Caco-2 (cell line): ENCODE measurements at regions not wholly inside any gene's neighbourhood (a gene's known extent, or its start where the extent isn't known, plus 50 kb on each side); places are given as distances from the start of the nearest gene placed in this dataset.

Experiments used
- BruUV-seq: library from RNA; stranded (reverse); fragments of 400-500 nt; replicated peaks from 2 replicates; lab custom pipeline; 2021; lab: Mats Ljungman, UMichigan
- CTCF ChIA-PET: fragments of 300-600 bp; sonication (Branson Sonifier 250); formaldehyde crosslinking; loops from one replicate; lab custom pipeline; 2022; ENCODE audit warnings: antibody characterized with exemption; lab: Charles Lee
- POLR2A ChIA-PET: fragments of 300-600 bp; sonication (Branson Sonifier 250); formaldehyde crosslinking; loops from one replicate; lab custom pipeline; 2022; ENCODE audit warnings: antibody characterized with exemption; lab: Charles Lee
- DNase-seq, 2 experiments: peaks; one replicate each; pipeline versions ENCODE4 v3.0.0 to v3.0.0-alpha.2; 2020 to 2022
- H3K27me3 ChIP-seq: replicated peaks from 2 replicates; pipeline ENCODE4 v1.6.0; 2011; ENCODE audit warnings: low read length; ENCODE audit not compliant: control insufficient read depth, insufficient read depth
- H3K36me3 ChIP-seq: 2 replicates; pipeline ENCODE4 v1.5.1; 2011; ENCODE audit warnings: low read length; ENCODE audit not compliant: control insufficient read depth, insufficient read depth
- H3K4me1 ChIP-seq: fragments of 250-450 bp; sonication (Bioruptor Pico); 2 replicates; pipeline ENCODE4 v1.5.1; 2020; ENCODE audit warnings: mild to moderate bottlenecking
- H3K4me3 ChIP-seq: 2 replicates; pipeline ENCODE4 v1.5.1; 2011; ENCODE audit warnings: low read depth, mild to moderate bottlenecking, control low read depth, low read length
- H3K9me3 ChIP-seq: fragments of 250-450 bp; sonication (Bioruptor Pico); 2 replicates; pipeline ENCODE4 v1.5.1; 2020; ENCODE audit warnings: mild to moderate bottlenecking, moderate library complexity
- H3K27ac Mint-ChIP-seq: one replicate; pipeline ENCODE4 v1.8.0; 2022; ENCODE audit warnings: mixed read lengths; ENCODE audit not compliant: unreplicated experiment
- H3K27me3 Mint-ChIP-seq: one replicate; pipeline ENCODE4 v1.8.0; 2022; ENCODE audit warnings: mixed read lengths; ENCODE audit not compliant: insufficient read depth, unreplicated experiment
- H3K36me3 Mint-ChIP-seq: one replicate; pipeline ENCODE4 v1.8.0; 2022; ENCODE audit warnings: mild to moderate bottlenecking, mixed read lengths; ENCODE audit not compliant: insufficient read depth, unreplicated experiment
- H3K4me1 Mint-ChIP-seq: one replicate; pipeline ENCODE4 v1.8.0; 2022; ENCODE audit warnings: low read depth, mixed read lengths; ENCODE audit not compliant: unreplicated experiment
- H3K4me3 Mint-ChIP-seq: one replicate; pipeline ENCODE4 v1.8.0; 2022; ENCODE audit warnings: mild to moderate bottlenecking, moderate library complexity, mixed read lengths; ENCODE audit not compliant: unreplicated experiment
- H3K9me3 Mint-ChIP-seq: one replicate; pipeline ENCODE4 v1.8.0; 2022; ENCODE audit warnings: mixed read lengths; ENCODE audit not compliant: unreplicated experiment
- intact Hi-C: fragments of 100-400 bp; cut with micrococcal nuclease; formaldehyde crosslinking; loops from one replicate; pipeline ENCODE4 v1.10.0; 2022; ENCODE audit not compliant: unreplicated experiment
- TF ChIP-seq, protein P1 (sequence below), 2 experiments: fragments of 200-600 bp in 1 of 2; IDR thresholded peaks; 1 replicate in 1 of 2; 2 replicates in 1 of 2; pipeline versions ENCODE4 v1.5.1 to v1.8.0; 2011 to 2022; ENCODE audit warnings: antibody characterized with exemption in 1 of 2, control low read depth in 1 of 2, inconsistent platforms in 1 of 2, low read depth in 1 of 2, low read length in 1 of 2, mild to moderate bottlenecking in 1 of 2, moderate library complexity in 1 of 2; ENCODE audit not compliant: insufficient read depth in 1 of 2, severe bottlenecking in 1 of 2, unreplicated experiment in 1 of 2

- Mint-ChIP-seq H3K9me3 (peaks cover 9% of the 10 kb centered on the region), H3K36me3 (no peaks in the 10 kb centered on the region), H3K4me3 (peak overlapping the region; percentile 58), H3K4me1 (peaks cover 34% of the 10 kb centered on the region), H3K27ac (peak overlapping the region; percentile 56), H3K27me3 (no peaks in the 10 kb centered on the region)
- ChIA-PET CTCF (interaction anchor here (0.8 to 1.0 kb wide), 2 partner anchors 56 to 158 kb away, joined by 3 read pairs; no protein-coding TSS in a partner anchor), POLR2A (interaction anchor here (0.5 kb wide), 1 partner anchor 11 kb away, joined by 3 read pairs; no protein-coding TSS in a partner anchor)
- no peaks in the 10 kb centered on the region for H3K27me3 ChIP-seq
- no peaks in the 10 kb centered on the region for H3K36me3 ChIP-seq
- peaks cover 43% of the 10 kb centered on the region for H3K4me1 ChIP-seq
- no peaks in the 10 kb centered on the region for H3K9me3 ChIP-seq
- TF ChIP-seq, protein P1, sequence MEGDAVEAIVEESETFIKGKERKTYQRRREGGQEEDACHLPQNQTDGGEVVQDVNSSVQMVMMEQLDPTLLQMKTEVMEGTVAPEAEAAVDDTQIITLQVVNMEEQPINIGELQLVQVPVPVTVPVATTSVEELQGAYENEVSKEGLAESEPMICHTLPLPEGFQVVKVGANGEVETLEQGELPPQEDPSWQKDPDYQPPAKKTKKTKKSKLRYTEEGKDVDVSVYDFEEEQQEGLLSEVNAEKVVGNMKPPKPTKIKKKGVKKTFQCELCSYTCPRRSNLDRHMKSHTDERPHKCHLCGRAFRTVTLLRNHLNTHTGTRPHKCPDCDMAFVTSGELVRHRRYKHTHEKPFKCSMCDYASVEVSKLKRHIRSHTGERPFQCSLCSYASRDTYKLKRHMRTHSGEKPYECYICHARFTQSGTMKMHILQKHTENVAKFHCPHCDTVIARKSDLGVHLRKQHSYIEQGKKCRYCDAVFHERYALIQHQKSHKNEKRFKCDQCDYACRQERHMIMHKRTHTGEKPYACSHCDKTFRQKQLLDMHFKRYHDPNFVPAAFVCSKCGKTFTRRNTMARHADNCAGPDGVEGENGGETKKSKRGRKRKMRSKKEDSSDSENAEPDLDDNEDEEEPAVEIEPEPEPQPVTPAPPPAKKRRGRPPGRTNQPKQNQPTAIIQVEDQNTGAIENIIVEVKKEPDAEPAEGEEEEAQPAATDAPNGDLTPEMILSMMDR (IDR thresholded peaks at IDR 0.05; ENCODE audit: insufficient read depth in 1 of 2, low read depth in 1 of 2, low read length in 1 of 2, severe bottlenecking in 1 of 2, unreplicated experiment in 1 of 2), result no peak
- BruUV-seq, result no TSS peak
- H3K4me3 ChIP-seq, result peak overlapping the region; percentile 22
- intact Hi-C loops, result loop anchor here (2.0 kb wide), 1 partner anchor 34 kb away; no protein-coding TSS in a partner anchor
- peak; percentile 22 to 50 for DNase-seq
Measured at GRCh38 chr6:56693246-56693607, 50.5 kb upstream of the DST start.

- Mint-ChIP-seq H3K4me1 (peaks cover 34% of the 10 kb centered on the region), H3K36me3 (no peaks in the 10 kb centered on the region), H3K27ac (peak overlapping the region; percentile 56), H3K9me3 (peaks cover 9% of the 10 kb centered on the region), H3K4me3 (peak overlapping the region; percentile 58), H3K27me3 (no peaks in the 10 kb centered on the region)
- ChIA-PET POLR2A (no interaction called here), CTCF (interaction anchor here (0.8 to 1.0 kb wide), 2 partner anchors 55 to 159 kb away, joined by 3 read pairs; no protein-coding TSS in a partner anchor)
- no peaks in the 10 kb centered on the region for H3K27me3 ChIP-seq
- no peaks in the 10 kb centered on the region for H3K9me3 ChIP-seq
- intact Hi-C loops, result loop anchor here (2.0 kb wide), 1 partner anchor 34 kb away; no protein-coding TSS in a partner anchor
- TF ChIP-seq, protein P1 (IDR thresholded peaks at IDR 0.05; ENCODE audit: insufficient read depth in 1 of 2, low read depth in 1 of 2, low read length in 1 of 2, severe bottlenecking in 1 of 2, unreplicated experiment in 1 of 2), result no peak
- H3K4me3 ChIP-seq, result peak overlapping the region; percentile 22
- peaks cover 48% of the 10 kb centered on the region for H3K4me1 ChIP-seq
- no peaks in the 10 kb centered on the region for H3K36me3 ChIP-seq
- no peak for DNase-seq
- BruUV-seq, result TSS peak; percentile 55
Measured at GRCh38 chr6:56692523-56693245, 50.0 kb upstream of the DST start.
